HUES6 (cell line): ENCODE measurements at regions not wholly inside any gene's neighbourhood (a gene's known extent, or its start where the extent isn't known, plus 50 kb on each side); places are given as distances from the start of the nearest gene placed in this dataset.
A peak's percentile ranks its signal among the peaks of the same experiment; 100 is the strongest.
"Not testable (repeated sequence)": the region's sequence is repeated elsewhere in the genome, so short reads cannot be mapped to it uniquely, and the experiment has no call there.

Experiments used
- H3K27ac ChIP-seq: 2 replicates; pipeline ENCODE4 v1.7.0; 2013; ENCODE audit warnings: low read depth, mild to moderate bottlenecking, low read length, inconsistent platforms
- H3K27me3 ChIP-seq: 2 replicates; pipeline ENCODE4 v1.6.1; 2013; ENCODE audit warnings: low read length; ENCODE audit not compliant: control insufficient read depth, insufficient read depth
- H3K36me3 ChIP-seq: 2 replicates; pipeline ENCODE4 v1.6.1; 2013; ENCODE audit warnings: low read length; ENCODE audit not compliant: control insufficient read depth, insufficient read depth
- H3K4me1 ChIP-seq: 2 replicates; pipeline ENCODE4 v1.6.1; 2013; ENCODE audit warnings: low read length; ENCODE audit not compliant: control insufficient read depth, insufficient read depth
- H3K4me3 ChIP-seq: 2 replicates; pipeline ENCODE4 v1.5.1; 2013; ENCODE audit warnings: low read depth, low read length
- H3K9ac ChIP-seq: one replicate; pipeline ENCODE4 v1.6.1; 2013; ENCODE audit warnings: mild to moderate bottlenecking, low read length
- H3K9me3 ChIP-seq: 2 replicates; pipeline ENCODE4 v1.6.1; 2013; ENCODE audit warnings: low read depth, low read length; ENCODE audit not compliant: control insufficient read depth, insufficient read depth

GRCh38 chr17:21505819-21506815, 130.0 kb downstream of the KCNJ12 start:
- no peaks in the 10 kb centered on the region for H3K36me3 ChIP-seq
- no peak overlapping the region for H3K9ac ChIP-seq
- H3K4me1 ChIP-seq, result peaks cover 5% of the 10 kb centered on the region
- no peak overlapping the region for H3K4me3 ChIP-seq
- H3K9me3 ChIP-seq, result no peaks in the 10 kb centered on the region
- H3K27ac ChIP-seq, result no peak overlapping the region
- peaks cover 7% of the 10 kb centered on the region for H3K27me3 ChIP-seq

GRCh38 chr17:21507806-21508205, 131.6 kb downstream of the KCNJ12 start:
- H3K4me3 ChIP-seq, H3K27ac ChIP-seq, H3K9me3 ChIP-seq, H3K9ac ChIP-seq, H3K36me3 ChIP-seq: not testable (repeated sequence)
- Histone ChIP-seq H3K4me1 (peaks cover 11% of the 10 kb centered on the region), H3K27me3 (peaks cover 21% of the 10 kb centered on the region)

DNA sequence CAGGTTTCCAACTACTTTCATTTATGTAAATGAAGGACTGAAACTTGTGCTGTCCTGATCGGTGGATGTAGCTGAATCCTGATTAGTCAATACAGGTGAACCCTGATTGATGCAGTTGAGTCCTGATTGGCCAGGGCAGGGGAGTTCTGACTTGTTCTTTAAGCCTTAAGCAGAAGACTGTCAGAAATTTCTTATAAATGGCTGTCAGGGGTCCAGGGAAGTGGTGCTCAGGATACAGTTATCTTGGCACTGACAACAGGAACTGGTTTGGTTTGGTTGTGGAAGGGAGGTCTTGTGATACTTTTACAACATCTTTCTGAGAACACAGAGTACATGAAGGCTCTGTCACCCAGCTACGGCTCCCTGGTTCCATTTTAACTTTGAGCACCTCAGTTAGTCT, 132.1 kb downstream of the KCNJ12 start:
- Histone ChIP-seq H3K36me3 (no peaks in the 10 kb centered on the region), H3K27ac (no peak overlapping the region), H3K4me1 (peaks cover 11% of the 10 kb centered on the region), H3K4me3 (no peak overlapping the region), H3K9ac (no peak overlapping the region), H3K27me3 (peaks cover 21% of the 10 kb centered on the region), H3K9me3 (no peaks in the 10 kb centered on the region)

- H3K27ac ChIP-seq, result not testable (repeated sequence)
Observed at GRCh38 chr17:21509356-21509755, 133.2 kb downstream of the KCNJ12 start.

DNA sequence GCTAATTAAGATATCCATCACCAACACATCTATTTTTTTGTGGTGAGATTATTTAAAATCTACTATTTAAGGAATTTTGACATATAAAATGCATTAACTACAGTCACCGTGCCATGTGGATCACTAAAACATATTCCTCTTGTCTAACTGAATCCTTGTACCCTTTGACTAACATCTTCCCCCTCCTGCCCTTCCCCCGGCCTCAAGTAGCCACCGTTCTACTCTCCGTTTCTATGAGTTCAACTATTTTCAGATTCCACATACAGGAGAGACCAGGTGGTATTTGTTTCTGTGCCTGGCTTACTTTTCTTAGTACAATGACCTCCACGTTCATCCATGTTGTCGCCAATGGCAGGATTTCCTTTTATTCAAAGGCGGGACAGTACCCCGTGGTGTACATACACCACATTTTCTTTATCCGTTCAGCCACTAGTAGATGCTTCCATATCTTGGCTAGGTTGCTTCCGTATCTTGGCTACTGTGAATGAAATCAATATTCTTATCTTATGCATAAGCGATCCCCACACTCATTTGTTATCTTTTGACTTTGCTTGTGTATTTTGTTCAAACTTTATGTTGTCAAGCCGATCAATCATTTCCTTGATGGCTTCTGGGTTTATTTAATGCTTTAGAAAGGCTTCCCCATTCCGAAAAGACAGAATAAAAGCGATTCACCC, 134.7 kb downstream of the KCNJ12 start:
- peaks cover 18% of the 10 kb centered on the region for H3K4me1 ChIP-seq
- H3K27ac ChIP-seq, result no peak overlapping the region; the same call in 1 of the 2 replicates
- H3K9me3 ChIP-seq, result no peaks in the 10 kb centered on the region
- no peaks in the 10 kb centered on the region for H3K36me3 ChIP-seq
- peaks cover 21% of the 10 kb centered on the region for H3K27me3 ChIP-seq
- no peak overlapping the region for H3K9ac ChIP-seq
- peak overlapping the region; percentile 71 for H3K4me3 ChIP-seq

More at GRCh38 chr17:21509356-21509755, 133.2 kb downstream of the KCNJ12 start:
- H3K4me3 ChIP-seq, H3K9ac ChIP-seq, H3K36me3 ChIP-seq, H3K9me3 ChIP-seq: not testable (repeated sequence)
- H3K4me1 ChIP-seq, result peaks cover 11% of the 10 kb centered on the region
- peaks cover 21% of the 10 kb centered on the region for H3K27me3 ChIP-seq

GRCh38 chr17:21511363-21512195, 135.4 kb downstream of the KCNJ12 start:
- H3K4me3 ChIP-seq, result peak overlapping the region; percentile 71
- peaks cover 22% of the 10 kb centered on the region for H3K4me1 ChIP-seq
- peaks cover 21% of the 10 kb centered on the region for H3K27me3 ChIP-seq
- H3K27ac ChIP-seq, result peak overlapping the region; percentile 13; the same call in 1 of the 2 replicates
- H3K9ac ChIP-seq, result peak overlapping the region; percentile 56
- H3K36me3 ChIP-seq, result no peaks in the 10 kb centered on the region
- H3K9me3 ChIP-seq, result no peaks in the 10 kb centered on the region

DNA sequence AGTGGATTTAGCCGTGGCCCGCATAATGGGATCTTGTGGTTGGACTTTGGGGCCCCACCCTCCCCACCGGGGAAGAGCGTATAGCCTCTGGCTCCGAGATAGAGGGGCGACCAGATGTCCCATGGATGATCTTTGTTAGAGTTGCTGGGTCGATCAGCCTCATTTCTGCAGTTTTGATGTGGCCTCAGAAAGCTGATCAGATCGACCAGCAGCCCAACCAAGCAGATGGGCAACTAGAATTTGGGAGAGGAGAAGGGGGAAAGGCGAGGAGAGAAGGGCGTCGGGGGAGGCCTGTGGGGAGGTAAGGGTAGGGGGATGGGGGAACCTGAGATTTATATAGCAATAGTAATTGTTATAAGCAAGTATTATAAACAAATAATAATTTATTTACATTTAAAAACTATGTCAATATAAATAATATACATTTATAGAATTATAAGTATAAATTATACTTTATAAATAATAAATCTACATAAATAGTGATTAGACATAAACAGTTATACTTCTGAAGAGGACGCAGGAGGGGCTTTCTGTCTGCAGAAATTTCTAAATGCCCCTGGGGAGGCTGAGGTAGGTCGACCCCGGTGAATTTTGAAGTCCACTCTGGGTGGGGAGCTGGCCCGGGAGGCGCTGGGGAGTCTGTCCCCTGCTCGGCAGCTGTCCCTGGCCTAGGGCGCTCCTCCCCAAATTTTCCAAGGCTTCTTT, 136.3 kb downstream of the KCNJ12 start:
- peaks cover 21% of the 10 kb centered on the region for H3K27me3 ChIP-seq
- no peak overlapping the region for H3K9ac ChIP-seq
- H3K4me3 ChIP-seq, result no peak overlapping the region
- no peaks in the 10 kb centered on the region for H3K9me3 ChIP-seq
- peaks cover 22% of the 10 kb centered on the region for H3K4me1 ChIP-seq
- H3K27ac ChIP-seq, result no peak overlapping the region
- no peaks in the 10 kb centered on the region for H3K36me3 ChIP-seq

DNA sequence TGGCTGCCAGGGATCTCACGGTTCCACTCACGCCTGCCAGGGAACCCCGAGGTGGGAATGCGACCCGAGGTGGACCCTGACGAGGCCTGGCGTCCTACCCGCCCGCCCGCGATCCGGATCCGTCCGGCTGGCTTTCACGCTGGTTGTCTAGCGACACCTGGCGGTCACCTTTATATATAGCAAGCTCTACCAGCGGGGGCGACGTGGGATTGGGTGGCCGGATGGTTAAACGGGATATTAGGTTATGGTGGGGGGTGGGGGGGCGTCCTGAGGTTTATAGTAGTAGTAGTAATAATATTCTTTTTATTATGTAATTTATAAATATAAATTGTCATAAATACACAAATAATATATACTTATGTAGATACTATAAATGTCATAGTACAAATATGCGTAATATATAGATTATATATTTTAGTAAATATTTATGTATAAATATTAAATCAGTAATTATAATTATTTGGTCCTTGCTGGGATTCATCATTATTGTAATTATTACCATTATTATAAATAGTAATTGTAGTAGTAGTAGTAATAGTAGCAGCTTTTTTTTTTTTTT, 136.9 kb downstream of the KCNJ12 start:
- Histone ChIP-seq H3K27ac (no peak overlapping the region), H3K9me3 (no peaks in the 10 kb centered on the region), H3K9ac (no peak overlapping the region), H3K4me1 (peaks cover 27% of the 10 kb centered on the region), H3K36me3 (no peaks in the 10 kb centered on the region), H3K4me3 (no peak overlapping the region), H3K27me3 (peaks cover 21% of the 10 kb centered on the region)

DNA sequence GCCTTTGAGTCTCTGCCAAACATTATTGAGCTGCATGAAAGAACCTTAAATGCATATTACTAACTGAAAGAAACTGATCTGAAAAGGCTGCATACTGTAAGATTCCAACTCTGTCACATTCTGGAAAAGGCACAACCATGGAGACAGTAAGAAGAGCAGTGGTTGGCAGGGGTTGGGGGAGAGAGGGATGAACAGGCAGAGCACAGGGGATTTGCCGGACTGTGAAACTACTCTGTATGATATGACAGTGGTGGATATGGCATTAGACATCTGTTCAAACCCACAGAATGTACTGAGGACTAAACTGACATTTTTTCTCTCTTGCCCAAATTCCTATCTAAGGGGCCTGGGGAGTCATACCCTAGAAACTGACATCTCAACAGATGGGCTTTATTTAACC, 138.4 kb downstream of the KCNJ12 start:
- not testable (repeated sequence) for H3K9me3 ChIP-seq, H3K4me3 ChIP-seq, H3K27ac ChIP-seq, H3K36me3 ChIP-seq, H3K9ac ChIP-seq
- peaks cover 29% of the 10 kb centered on the region for H3K4me1 ChIP-seq
- H3K27me3 ChIP-seq, result peaks cover 21% of the 10 kb centered on the region
